ENCODE measurements at regions not wholly inside any gene's neighbourhood (a gene's known extent, or its start where the extent isn't known, plus 50 kb on each side); places are given as distances from the start of the nearest gene placed in this dataset.

GRCh38 chr1:182003953-182004586 is 57.4 kb downstream of the ZNF648 start:
- TF ChIP-seq CTCF (IDR thresholded peaks at IDR 0.05) (no peak), EP300 (IDR thresholded peaks at IDR 0.05; ENCODE audit: low read depth) (no peak), POLR2AphosphoS5 (IDR thresholded peaks at IDR 0.05) (no peak)

Measured in transverse colon (tissue), 4 donors.